HCT116 (cell line): ENCODE measurements at regions not wholly inside any gene's neighbourhood (a gene's known extent, or its start where the extent isn't known, plus 50 kb on each side); places are given as distances from the start of the nearest gene placed in this dataset.

Experiments used
- ATAC-seq: fragments of 200-7000 bp; cut with Tn5 transposase; 2 replicates; pipeline ENCODE4 v1.9.1; 2020; ENCODE audit warnings: mild to moderate bottlenecking, moderate library complexity
- BruUV-seq: library from RNA; stranded (reverse); fragments of 400-500 nt; replicated peaks from 2 replicates; lab custom pipeline; 2021; lab: Mats Ljungman, UMichigan
- CTCF ChIA-PET: fragments of 300-600 bp; sonication (Branson Sonifier 250); formaldehyde crosslinking; loops from one replicate; lab custom pipeline; 2021; ENCODE audit warnings: antibody characterized with exemption; lab: Charles Lee
- POLR2A ChIA-PET: fragments of 300-600, 350-600 bp; sonication (Branson Sonifier 250); formaldehyde crosslinking; loops from one replicate; lab custom pipeline; 2021; ENCODE audit warnings: antibody characterized with exemption; lab: Charles Lee
- RAD21 ChIA-PET, 2 experiments: fragments of 300-600 bp; sonication (Branson Sonifier 250); formaldehyde crosslinking; loops; one replicate each; lab custom pipeline; 2023; ENCODE audit warnings: low total read pairs in 2 of 2; ENCODE audit not compliant: uncharacterized antibody in 2 of 2, unreplicated experiment in 2 of 2, low non-redundant PET in 1 of 2; lab: Charles Lee
- DNase-seq: peaks from one replicate; pipeline ENCODE4 v3.0.0-alpha.2; 2010; ENCODE audit warnings: low read depth, low spot score
- H2AFZ ChIP-seq: fragments of 200-600 bp; shearing (Covaris generic), sonication (generic); 2 replicates; pipeline ENCODE4 v1.6.1; 2017; ENCODE audit warnings: low read depth, mixed run types, mixed read lengths, antibody characterized with exemption, low read length; ENCODE audit not compliant: poor library complexity, severe bottlenecking
- H3K27ac ChIP-seq: 2 replicates; pipeline ENCODE4 v1.5.1; 2012; ENCODE audit warnings: low read depth, low read length
- H3K27me3 ChIP-seq: fragments of 200-600 bp; sonication (generic); 2 replicates; pipeline ENCODE4 v1.6.1; 2016; ENCODE audit warnings: mixed run types, low read length, mixed read lengths; ENCODE audit not compliant: insufficient read depth
- H3K36me3 ChIP-seq, 2 experiments: fragments of 200-500 bp in 1 of 2; fragments of 200-600 bp in 1 of 2; sonication (Bioruptor generic) in 1 of 2; sonication (generic) in 1 of 2; 2 replicates each; pipeline versions ENCODE4 v1.5.1 to v1.6.1; 2014 to 2016; ENCODE audit warnings: low read length in 2 of 2, inconsistent platforms in 1 of 2, mixed read lengths in 1 of 2, mixed run types in 1 of 2; ENCODE audit not compliant: insufficient read depth in 2 of 2, control insufficient read depth in 1 of 2
- H3K4me1 ChIP-seq, 2 experiments: fragments of 200-600 bp in 1 of 2; sonication (generic) in 1 of 2; 2 replicates each; pipeline versions ENCODE4 v1.5.1 to v1.6.1; 2012 to 2017; ENCODE audit warnings: low read length in 2 of 2, inconsistent platforms in 1 of 2, mild to moderate bottlenecking in 1 of 2, mixed read lengths in 1 of 2, mixed run types in 1 of 2, moderate library complexity in 1 of 2; ENCODE audit not compliant: insufficient read depth in 2 of 2, control insufficient read depth in 1 of 2
- H3K4me2 ChIP-seq: fragments of 200-600 bp; sonication (generic); 2 replicates; pipeline ENCODE4 v1.6.1; 2017; ENCODE audit warnings: mixed run types, low read length, mixed read lengths
- H3K4me3 ChIP-seq, 2 experiments: fragments of 200-600 bp in 1 of 2; sonication (generic) in 1 of 2; replicated peaks in 1 of 2; 2 replicates each; pipeline ENCODE4 v1.5.1; 2011 to 2016; ENCODE audit warnings: low read length in 2 of 2, control low read depth in 1 of 2, low read depth in 1 of 2, mild to moderate bottlenecking in 1 of 2, mixed read lengths in 1 of 2, mixed run types in 1 of 2
- H3K79me2 ChIP-seq: fragments of 200-600 bp; sonication (generic); 2 replicates; pipeline ENCODE4 v1.6.1; 2017; ENCODE audit warnings: mild to moderate bottlenecking, mixed run types, low read length, moderate library complexity, mixed read lengths; ENCODE audit not compliant: insufficient read depth
- H3K9ac ChIP-seq: fragments of 200-600 bp; sonication (generic); 2 replicates; pipeline ENCODE4 v1.6.1; 2016; ENCODE audit warnings: low read length, mixed read lengths
- H3K9me2 ChIP-seq: fragments of 200-600 bp; sonication (generic), shearing (Covaris generic); 2 replicates; pipeline ENCODE4 v1.6.1; 2017; ENCODE audit warnings: mixed run types, mild to moderate bottlenecking, moderate library complexity; ENCODE audit not compliant: insufficient read depth
- H3K9me3 ChIP-seq, 2 experiments: fragments of 200-500 bp in 1 of 2; fragments of 200-600 bp in 1 of 2; sonication (Bioruptor generic) in 1 of 2; sonication (generic) in 1 of 2; 2 replicates each; pipeline ENCODE4 v1.6.1; 2014 to 2017; ENCODE audit warnings: low read length in 2 of 2, mixed read lengths in 2 of 2, inconsistent platforms in 1 of 2, low read depth in 1 of 2, mild to moderate bottlenecking in 1 of 2, mixed run types in 1 of 2, moderate library complexity in 1 of 2; ENCODE audit not compliant: control insufficient read depth in 1 of 2, insufficient read depth in 1 of 2
- H4K20me1 ChIP-seq: fragments of 200-600 bp; sonication (generic), shearing (Covaris generic); 2 replicates; pipeline ENCODE4 v1.6.1; 2017; ENCODE audit warnings: mixed run types, mild to moderate bottlenecking, moderate library complexity; ENCODE audit not compliant: insufficient read depth
- CEBPB ChIP-seq: IDR thresholded peaks from 2 replicates; pipeline ENCODE4 v1.6.1; 2012; ENCODE audit warnings: low read depth
- EGR1 ChIP-seq: IDR thresholded peaks from 2 replicates; pipeline ENCODE4 v1.6.1; 2012; ENCODE audit warnings: low read depth
- ELF1 ChIP-seq: IDR thresholded peaks from 2 replicates; pipeline ENCODE4 v1.6.1; 2012; ENCODE audit warnings: low read depth, borderline replicate concordance
- EZH2 ChIP-seq: fragments of 200-600 bp; sonication (generic); IDR thresholded peaks from 2 replicates; pipeline ENCODE4 v1.6.1; 2017; ENCODE audit warnings: antibody characterized with exemption, mixed run types
- FOSL1 ChIP-seq: IDR thresholded peaks from 2 replicates; pipeline ENCODE4 v1.6.1; 2012; ENCODE audit warnings: low read depth
- SIN3A ChIP-seq: IDR thresholded peaks from 2 replicates; pipeline ENCODE4 v1.6.1; 2012; ENCODE audit warnings: low read depth
- SP1 ChIP-seq: IDR thresholded peaks from 2 replicates; pipeline ENCODE4 v1.6.1; 2012; ENCODE audit warnings: low read depth
- SRF ChIP-seq: IDR thresholded peaks from 2 replicates; pipeline ENCODE4 v1.6.1; 2012; ENCODE audit warnings: low read depth
- TCF7L2 ChIP-seq: IDR thresholded peaks from 2 replicates; pipeline ENCODE4 v1.7.0; 2011; ENCODE audit warnings: borderline replicate concordance, inconsistent platforms; ENCODE audit not compliant: insufficient read depth, insufficient read length; ENCODE audit errors: extremely low read depth
- YY1 ChIP-seq: IDR thresholded peaks from 2 replicates; pipeline ENCODE4 v1.6.1; 2011; ENCODE audit warnings: low read length, low read depth, moderate library complexity, mild to moderate bottlenecking; ENCODE audit not compliant: insufficient replicate concordance; ENCODE audit errors: extremely low read depth
- ZNF274 ChIP-seq: fragments of 200-500 bp; sonication (Bioruptor generic); IDR thresholded peaks from 2 replicates; pipeline ENCODE4 v1.6.1; 2014; ENCODE audit warnings: mild to moderate bottlenecking, low read depth, low read length, inconsistent platforms
- intact Hi-C: fragments of 100-400 bp; cut with micrococcal nuclease; formaldehyde crosslinking; loops from 2 replicates; pipeline ENCODE4 v1.10.0; 2022
- TF ChIP-seq, protein P1 (sequence below): IDR thresholded peaks from 2 replicates; pipeline ENCODE4 v1.6.1; 2012; ENCODE audit warnings: low read depth
- TF ChIP-seq, protein P2 (sequence below): IDR thresholded peaks from 2 replicates; pipeline ENCODE4 v1.6.1; 2012
- TF ChIP-seq, protein P3 (sequence below): IDR thresholded peaks from 2 replicates; pipeline ENCODE4 v1.6.1; 2012

DNA sequence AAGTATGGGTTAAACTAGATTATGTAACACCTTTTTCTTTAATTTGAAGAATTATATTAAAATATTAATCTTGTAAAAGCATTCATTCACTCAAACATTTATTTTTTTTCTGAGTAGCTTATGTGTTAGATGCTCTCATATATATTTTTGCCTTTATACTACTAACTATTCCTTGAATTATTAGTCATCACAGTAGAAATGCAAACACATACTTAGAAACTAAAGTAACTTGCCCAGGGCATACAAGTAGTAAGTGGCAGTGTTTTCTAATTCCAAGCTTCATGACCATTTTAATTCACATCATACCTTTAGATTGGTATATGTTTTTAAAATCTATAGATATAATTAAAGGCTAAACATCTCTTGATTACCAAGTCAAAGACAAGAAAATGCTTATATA is 1271.0 kb downstream of the BRINP3 start (continued):
- TF ChIP-seq TCF7L2 (no peak), SIN3A (no peak), ELF1 (no peak), FOSL1 (no peak)

DNA sequence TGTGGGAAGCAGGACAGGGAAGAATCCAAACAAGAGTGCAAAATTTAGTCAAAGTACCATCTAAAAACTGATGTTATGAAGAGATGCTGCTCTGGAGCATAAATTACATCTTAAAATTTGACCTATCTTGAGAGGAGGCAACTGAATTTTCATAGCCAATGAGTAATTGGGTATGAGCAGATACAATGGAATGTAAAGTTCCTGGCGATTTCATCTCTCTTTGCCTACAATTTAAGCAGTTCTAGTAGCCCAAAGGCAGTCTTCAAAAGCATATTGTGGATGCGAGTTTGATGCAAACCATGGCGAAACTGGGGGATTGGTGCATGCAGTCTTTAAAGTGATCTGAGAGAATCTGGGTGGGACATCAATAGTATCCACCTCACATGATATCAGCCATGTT is 1265.9 kb downstream of the BRINP3 start:
- intact Hi-C loops = no loop called here
- no peaks in the 10 kb centered on the region for H4K20me1 ChIP-seq
- H3K9ac ChIP-seq = no peak overlapping the region
- no peaks in the 10 kb centered on the region for H3K9me2 ChIP-seq
- no peaks in the 10 kb centered on the region for H3K36me3 ChIP-seq
- TF ChIP-seq EGR1 (no peak), CEBPB (no peak), YY1 (no peak), FOSL1 (no peak), ZNF274 (no peak), EZH2 (no peak), SP1 (no peak), SRF (no peak)
- TF ChIP-seq, protein P1, sequence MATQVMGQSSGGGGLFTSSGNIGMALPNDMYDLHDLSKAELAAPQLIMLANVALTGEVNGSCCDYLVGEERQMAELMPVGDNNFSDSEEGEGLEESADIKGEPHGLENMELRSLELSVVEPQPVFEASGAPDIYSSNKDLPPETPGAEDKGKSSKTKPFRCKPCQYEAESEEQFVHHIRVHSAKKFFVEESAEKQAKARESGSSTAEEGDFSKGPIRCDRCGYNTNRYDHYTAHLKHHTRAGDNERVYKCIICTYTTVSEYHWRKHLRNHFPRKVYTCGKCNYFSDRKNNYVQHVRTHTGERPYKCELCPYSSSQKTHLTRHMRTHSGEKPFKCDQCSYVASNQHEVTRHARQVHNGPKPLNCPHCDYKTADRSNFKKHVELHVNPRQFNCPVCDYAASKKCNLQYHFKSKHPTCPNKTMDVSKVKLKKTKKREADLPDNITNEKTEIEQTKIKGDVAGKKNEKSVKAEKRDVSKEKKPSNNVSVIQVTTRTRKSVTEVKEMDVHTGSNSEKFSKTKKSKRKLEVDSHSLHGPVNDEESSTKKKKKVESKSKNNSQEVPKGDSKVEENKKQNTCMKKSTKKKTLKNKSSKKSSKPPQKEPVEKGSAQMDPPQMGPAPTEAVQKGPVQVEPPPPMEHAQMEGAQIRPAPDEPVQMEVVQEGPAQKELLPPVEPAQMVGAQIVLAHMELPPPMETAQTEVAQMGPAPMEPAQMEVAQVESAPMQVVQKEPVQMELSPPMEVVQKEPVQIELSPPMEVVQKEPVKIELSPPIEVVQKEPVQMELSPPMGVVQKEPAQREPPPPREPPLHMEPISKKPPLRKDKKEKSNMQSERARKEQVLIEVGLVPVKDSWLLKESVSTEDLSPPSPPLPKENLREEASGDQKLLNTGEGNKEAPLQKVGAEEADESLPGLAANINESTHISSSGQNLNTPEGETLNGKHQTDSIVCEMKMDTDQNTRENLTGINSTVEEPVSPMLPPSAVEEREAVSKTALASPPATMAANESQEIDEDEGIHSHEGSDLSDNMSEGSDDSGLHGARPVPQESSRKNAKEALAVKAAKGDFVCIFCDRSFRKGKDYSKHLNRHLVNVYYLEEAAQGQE = no peak
- TF ChIP-seq, protein P2, sequence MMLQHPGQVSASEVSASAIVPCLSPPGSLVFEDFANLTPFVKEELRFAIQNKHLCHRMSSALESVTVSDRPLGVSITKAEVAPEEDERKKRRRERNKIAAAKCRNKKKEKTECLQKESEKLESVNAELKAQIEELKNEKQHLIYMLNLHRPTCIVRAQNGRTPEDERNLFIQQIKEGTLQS = no peak
- TF ChIP-seq, protein P3, sequence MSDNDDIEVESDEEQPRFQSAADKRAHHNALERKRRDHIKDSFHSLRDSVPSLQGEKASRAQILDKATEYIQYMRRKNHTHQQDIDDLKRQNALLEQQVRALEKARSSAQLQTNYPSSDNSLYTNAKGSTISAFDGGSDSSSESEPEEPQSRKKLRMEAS = no peak
- H3K4me1 ChIP-seq = no peaks in the 10 kb centered on the region
- RAD21 ChIA-PET = no interaction called here
- CTCF ChIA-PET = no interaction called here
- no peak overlapping the region for H3K4me3 ChIP-seq
- no peak overlapping the region for H3K27ac ChIP-seq
- H3K4me2 ChIP-seq = no peak overlapping the region
- no peak for DNase-seq
- H3K27me3 ChIP-seq = no peaks in the 10 kb centered on the region
- no peaks in the 10 kb centered on the region for H3K9me3 ChIP-seq
- no TSS peak for BruUV-seq
- POLR2A ChIA-PET = no interaction called here
- H2AFZ ChIP-seq = no peak overlapping the region
- no peak for ATAC-seq
- no peaks in the 10 kb centered on the region for H3K79me2 ChIP-seq
